DND-41 (cell line): ENCODE measurements at regions not wholly inside any gene's neighbourhood (a gene's known extent, or its start where the extent isn't known, plus 50 kb on each side); places are given as distances from the start of the nearest gene placed in this dataset.

ENCODE experiments used
- ATAC-seq: fragments of 200-7000 bp; cut with Tn5 transposase; 3 replicates; pipeline ENCODE4 v1.9.1; 2021; ENCODE audit warnings: low read depth; ENCODE audit not compliant: insufficient read depth
- DNase-seq: peaks from one replicate; pipeline ENCODE4 v3.0.0-alpha.2; 2020
- H2AFZ ChIP-seq: 2 replicates; pipeline ENCODE4 v1.6.0; 2012; ENCODE audit warnings: low read depth, low read length
- H3K27ac ChIP-seq: 2 replicates; pipeline ENCODE4 v1.5.1; 2012; ENCODE audit warnings: low read length, inconsistent platforms
- H3K27me3 ChIP-seq: fragments of 200-600 bp; sonication (generic); 2 replicates; pipeline ENCODE4 v1.6.0; 2012; ENCODE audit warnings: low read length, mild to moderate bottlenecking, inconsistent platforms; ENCODE audit not compliant: insufficient read depth, poor library complexity
- H3K36me3 ChIP-seq: 2 replicates; pipeline ENCODE4 v1.5.1; 2012; ENCODE audit warnings: low read length, inconsistent platforms; ENCODE audit not compliant: insufficient read depth
- H3K4me1 ChIP-seq: 2 replicates; pipeline ENCODE4 v1.5.1; 2012; ENCODE audit warnings: mild to moderate bottlenecking, low read length; ENCODE audit not compliant: insufficient read depth
- H3K4me2 ChIP-seq: 2 replicates; pipeline ENCODE4 v1.6.0; 2012; ENCODE audit warnings: mild to moderate bottlenecking, moderate library complexity, low read length, inconsistent platforms; ENCODE audit not compliant: insufficient read depth
- H3K4me3 ChIP-seq, 2 experiments: fragments of 200-600 bp in 1 of 2; shearing (Covaris generic) in 1 of 2; 2 replicates each; pipeline ENCODE4 v1.5.1; 2012 to 2016; ENCODE audit warnings: inconsistent platforms in 2 of 2, low read length in 2 of 2, mild to moderate bottlenecking in 2 of 2, low read depth in 1 of 2, moderate library complexity in 1 of 2
- H3K79me2 ChIP-seq: 2 replicates; pipeline ENCODE4 v1.6.0; 2012; ENCODE audit warnings: low read length, inconsistent platforms; ENCODE audit not compliant: insufficient read depth
- H3K9ac ChIP-seq: 2 replicates; pipeline ENCODE4 v1.6.0; 2012; ENCODE audit warnings: low read depth, mild to moderate bottlenecking, inconsistent platforms, low read length, moderate library complexity
- H3K9me3 ChIP-seq: 2 replicates; pipeline ENCODE4 v1.5.1; 2012; ENCODE audit warnings: low read length, moderate library complexity, mild to moderate bottlenecking, inconsistent platforms; ENCODE audit not compliant: insufficient read depth, severe bottlenecking
- H4K20me1 ChIP-seq: 2 replicates; pipeline ENCODE4 v1.6.0; 2012; ENCODE audit warnings: low read length; ENCODE audit not compliant: insufficient read depth
- CTCF ChIP-seq: IDR thresholded peaks from 2 replicates; pipeline ENCODE4 v1.5.1; 2012; ENCODE audit warnings: borderline replicate concordance, low read length, moderate library complexity, mild to moderate bottlenecking; ENCODE audit not compliant: poor library complexity, severe bottlenecking; ENCODE audit errors: extremely low read depth
- EZH2 ChIP-seq: IDR thresholded peaks from 3 replicates; pipeline ENCODE4 v1.6.1; 2012; ENCODE audit warnings: borderline replicate concordance, low read depth, mild to moderate bottlenecking, moderate library complexity, low read length, inconsistent platforms; ENCODE audit not compliant: severe bottlenecking

- H3K9ac ChIP-seq = no peak overlapping the region
- H4K20me1 ChIP-seq = peaks cover 59% of the 10 kb centered on the region
- H3K79me2 ChIP-seq = peaks cover 100% of the 10 kb centered on the region
- H3K27ac ChIP-seq = no peak overlapping the region
- no peak for TF ChIP-seq EZH2
- no peak for TF ChIP-seq CTCF
- H3K4me3 ChIP-seq = no peak overlapping the region
- H2AFZ ChIP-seq = no peak overlapping the region
- DNase-seq (no peak), ATAC-seq (no peak)
- no peak overlapping the region for H3K4me2 ChIP-seq
- H3K9me3 ChIP-seq = peaks cover 16% of the 10 kb centered on the region
- peaks cover 6% of the 10 kb centered on the region for H3K36me3 ChIP-seq
- H3K4me1 ChIP-seq = no peaks in the 10 kb centered on the region
- H3K27me3 ChIP-seq = no peaks in the 10 kb centered on the region
Measured at GRCh38 chr3:72418856-72419255, 429.4 kb downstream of the SHQ1 start.

GRCh38 chr3:72418244-72418643 lies 430.0 kb downstream of the SHQ1 start:
- Histone ChIP-seq H2AFZ (no peak overlapping the region), H3K9me3 (peaks cover 9% of the 10 kb centered on the region), H3K27ac (no peak overlapping the region), H3K9ac (no peak overlapping the region), H4K20me1 (peaks cover 60% of the 10 kb centered on the region), H3K4me3 (no peak overlapping the region), H3K36me3 (peaks cover 6% of the 10 kb centered on the region; the same call in 1 of the 2 replicates), H3K4me2 (no peak overlapping the region), H3K4me1 (no peaks in the 10 kb centered on the region), H3K27me3 (no peaks in the 10 kb centered on the region), H3K79me2 (peaks cover 100% of the 10 kb centered on the region)
- no peak for TF ChIP-seq CTCF
- no peak for TF ChIP-seq EZH2
- DNase-seq = no peak
- no peak for ATAC-seq

GRCh38 chr3:72414481-72415016 lies 433.7 kb downstream of the SHQ1 start:
- Histone ChIP-seq H3K4me2 (no peak overlapping the region), H3K79me2 (peaks cover 100% of the 10 kb centered on the region), H3K9me3 (no peaks in the 10 kb centered on the region), H3K27ac (no peak overlapping the region), H3K4me1 (no peaks in the 10 kb centered on the region), H2AFZ (no peak overlapping the region), H3K4me3 (no peak overlapping the region), H4K20me1 (peaks cover 76% of the 10 kb centered on the region), H3K27me3 (no peaks in the 10 kb centered on the region), H3K36me3 (no peaks in the 10 kb centered on the region), H3K9ac (no peak overlapping the region)
- DNase-seq (no peak), ATAC-seq (no peak)
- no peak for TF ChIP-seq CTCF
- no peak for TF ChIP-seq EZH2

GRCh38 chr3:72413228-72413627 lies 435.0 kb downstream of the SHQ1 start:
- Histone ChIP-seq H4K20me1 (peaks cover 77% of the 10 kb centered on the region), H2AFZ (no peak overlapping the region), H3K9ac (no peak overlapping the region), H3K79me2 (peaks cover 100% of the 10 kb centered on the region), H3K27ac (no peak overlapping the region), H3K4me1 (no peaks in the 10 kb centered on the region), H3K36me3 (no peaks in the 10 kb centered on the region), H3K4me2 (no peak overlapping the region), H3K27me3 (no peaks in the 10 kb centered on the region), H3K9me3 (no peaks in the 10 kb centered on the region), H3K4me3 (no peak overlapping the region)
- DNase-seq (no peak), ATAC-seq (no peak)
- TF ChIP-seq CTCF (no peak), EZH2 (no peak)
